Activated naive CD4-positive, alpha-beta T cell treated with Interleukin-2 at 50 U/mL for 16 hours (primary cell): ENCODE measurements at regions not wholly inside any gene's neighbourhood (a gene's known extent, or its start where the extent isn't known, plus 50 kb on each side); places are given as distances from the start of the nearest gene placed in this dataset.
"Not testable (repeated sequence)": the region's sequence is repeated elsewhere in the genome, so short reads cannot be mapped to it uniquely, and the experiment has no call there.

Experiments used
- DNase-seq: peaks from one replicate; pipeline ENCODE4 v3.0.0-alpha.2; 2020

- DNase-seq = no peak
Observed at GRCh38 chr9:75289332-75289731, 201.0 kb downstream of the OSTF1 start.

- no peak for DNase-seq
Observed at GRCh38 chr9:75299324-75299723, 211.0 kb downstream of the OSTF1 start.

- no peak for DNase-seq
Observed at GRCh38 chr9:75333624-75334023, 245.3 kb downstream of the OSTF1 start.

- DNase-seq = no peak
Observed at GRCh38 chr9:75358846-75359245, 270.5 kb downstream of the OSTF1 start.

- no peak for DNase-seq
Observed at GRCh38 chr9:75359638-75360037, 271.3 kb downstream of the OSTF1 start.

GRCh38 chr9:75360252-75360651 is 271.9 kb downstream of the OSTF1 start:
- DNase-seq = no peak

- not testable (repeated sequence) for DNase-seq
Observed at GRCh38 chr9:75362446-75362845, 274.1 kb downstream of the OSTF1 start.

- DNase-seq = no peak
Observed at GRCh38 chr9:75365196-75365595, 276.9 kb downstream of the OSTF1 start.

GRCh38 chr9:75369989-75370388 is 281.7 kb downstream of the OSTF1 start:
- no peak for DNase-seq

- DNase-seq = no peak
Observed at GRCh38 chr9:75372499-75373268, 284.4 kb downstream of the OSTF1 start.

- DNase-seq = no peak
Observed at GRCh38 chr9:75376680-75377254, 288.5 kb downstream of the OSTF1 start.

GRCh38 chr9:75378036-75378435 is 289.7 kb downstream of the OSTF1 start:
- no peak for DNase-seq

- no peak for DNase-seq
Observed at GRCh38 chr9:75378926-75379325, 290.6 kb downstream of the OSTF1 start.

- no peak for DNase-seq
Observed at GRCh38 chr9:75382126-75382525, 293.8 kb downstream of the OSTF1 start.

GRCh38 chr9:75383420-75384034 is 295.2 kb downstream of the OSTF1 start:
- DNase-seq = not testable (repeated sequence)

- DNase-seq = no peak
Observed at GRCh38 chr9:75385236-75385635, 296.9 kb downstream of the OSTF1 start.

GRCh38 chr9:75389101-75389500 is 300.8 kb downstream of the OSTF1 start:
- DNase-seq = no peak

GRCh38 chr9:75390951-75391350 is 302.6 kb downstream of the OSTF1 start:
- no peak for DNase-seq

GRCh38 chr9:75391497-75391896 is 303.2 kb downstream of the OSTF1 start:
- no peak for DNase-seq

- DNase-seq = no peak
Observed at GRCh38 chr9:75395336-75395735, 307.0 kb downstream of the OSTF1 start.

GRCh38 chr9:75397836-75398235 is 309.5 kb downstream of the OSTF1 start:
- DNase-seq = no peak

GRCh38 chr9:75408391-75408790 is 320.1 kb downstream of the OSTF1 start:
- no peak for DNase-seq

GRCh38 chr9:75410405-75410804 is 322.1 kb downstream of the OSTF1 start:
- DNase-seq = no peak
